ENCODE measurements at regions not wholly inside any gene's neighbourhood (a gene's known extent, or its start where the extent isn't known, plus 50 kb on each side); places are given as distances from the start of the nearest gene placed in this dataset.

GRCh38 chr2:7952046-7952745, 729.7 kb upstream of the ID2 start:
- no peak for DNase-seq

- DNase-seq: no peak
These were observed 728.7 kb upstream of the ID2 start for GRCh38 chr2:7953195-7953594.

GRCh38 chr2:7954234-7954633, 727.6 kb upstream of the ID2 start:
- DNase-seq: no peak

DNA sequence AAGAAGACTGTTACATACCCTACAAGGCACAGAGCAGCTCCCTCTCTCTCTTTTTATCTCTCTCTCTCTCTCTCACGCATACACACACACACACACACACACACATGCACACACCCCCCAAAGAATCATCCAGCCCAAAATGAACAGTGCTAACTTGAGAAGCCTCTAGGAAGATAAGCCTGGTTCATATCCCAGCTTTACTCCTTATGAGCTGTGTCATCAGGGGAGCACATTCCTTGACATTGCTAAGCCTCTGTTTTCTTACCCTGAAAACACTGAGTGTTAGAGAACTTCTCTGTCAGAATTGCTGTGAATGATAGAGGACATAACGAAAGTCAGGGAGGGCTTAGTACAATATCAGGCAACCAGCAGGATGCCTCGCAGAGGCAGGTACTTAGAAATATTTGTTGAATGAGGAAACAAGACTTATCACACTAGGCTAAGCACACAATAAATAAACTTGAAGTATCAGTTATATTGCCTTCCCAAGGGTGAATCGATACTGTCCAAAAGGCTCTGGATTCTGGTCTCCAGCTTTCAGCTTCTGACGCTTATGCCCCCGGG, 725.6 kb upstream of the ID2 start:
- no peak for DNase-seq

- DNase-seq: no peak
These were observed 720.3 kb upstream of the ID2 start for GRCh38 chr2:7961550-7961949.

DNA sequence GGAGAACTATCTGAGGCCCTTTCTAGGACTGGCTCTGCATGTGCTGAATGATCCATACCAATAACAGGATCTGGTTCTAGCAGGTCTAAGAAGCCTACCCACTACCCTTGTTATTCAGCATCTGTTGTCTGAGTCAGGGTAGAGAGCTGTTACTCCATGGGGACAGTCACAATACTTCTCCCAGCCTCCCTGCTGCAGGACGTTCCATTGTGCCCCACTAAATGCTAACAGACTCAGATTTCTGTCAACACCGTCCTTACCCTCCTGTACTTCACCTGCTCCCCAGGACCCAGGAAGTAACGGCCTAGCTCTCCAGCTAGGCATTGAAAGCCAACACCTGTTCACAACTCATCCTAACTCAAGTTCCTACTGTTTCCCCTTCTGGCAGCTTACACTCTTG, 719.7 kb upstream of the ID2 start:
- DNase-seq: no peak

DNA sequence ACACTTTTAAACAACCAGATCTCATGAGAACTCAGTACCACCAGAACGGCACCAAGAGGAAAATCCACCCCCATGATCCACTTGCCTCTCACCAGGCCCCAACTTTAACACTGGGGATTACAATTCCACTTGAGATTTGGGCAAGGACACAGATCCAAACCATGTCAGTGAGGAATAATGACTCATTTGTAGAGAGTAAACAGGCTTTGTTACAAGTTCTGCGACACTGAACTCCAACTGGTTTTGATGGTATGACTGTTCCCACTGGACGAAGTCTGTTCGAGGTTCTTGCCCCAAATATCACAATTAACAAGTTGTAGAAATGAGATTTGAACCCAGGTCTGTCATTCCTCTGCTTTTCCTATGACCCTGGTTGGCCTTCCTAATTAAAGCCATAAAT, 718.1 kb upstream of the ID2 start:
- DNase-seq: no peak

- DNase-seq: no peak
These were observed 715.8 kb upstream of the ID2 start for GRCh38 chr2:7966032-7966431.

GRCh38 chr2:7967707-7968405, 714.0 kb upstream of the ID2 start:
- DNase-seq: no peak

DNA sequence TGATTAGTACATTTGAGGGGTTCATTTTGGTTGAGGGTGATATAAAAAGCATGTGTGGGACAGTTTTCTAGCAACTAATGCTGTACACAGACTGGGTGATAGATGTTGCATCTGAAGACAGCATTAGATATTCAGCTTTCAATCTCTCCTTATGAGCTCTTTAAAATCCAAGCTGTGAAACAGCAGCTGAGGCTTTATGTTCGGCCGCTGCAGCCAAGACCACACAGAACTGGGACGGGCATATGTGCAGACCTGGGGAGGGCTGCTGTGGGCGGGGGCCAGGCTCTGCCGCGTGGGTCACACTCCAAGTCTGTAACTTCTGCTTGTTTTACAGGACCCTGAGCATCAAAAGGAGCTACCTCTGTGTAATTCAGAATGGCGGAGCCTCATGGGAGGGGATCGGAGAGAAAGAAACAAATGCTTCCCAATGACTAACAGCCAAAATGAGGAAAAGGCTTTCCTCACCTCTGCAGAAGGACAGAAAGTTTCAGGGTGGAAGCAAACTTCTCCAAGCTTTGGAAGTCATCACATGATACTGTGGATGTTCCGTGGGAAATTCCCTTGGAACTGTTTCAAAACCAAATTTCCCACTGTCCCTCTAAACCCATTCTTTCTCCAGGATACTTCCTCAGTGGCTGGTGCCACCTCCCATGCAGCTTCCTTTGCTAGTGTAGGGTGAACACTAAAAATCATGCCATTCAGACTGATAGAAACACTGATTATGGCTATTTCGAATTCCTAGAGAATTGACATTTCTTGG, 711.9 kb upstream of the ID2 start:
- DNase-seq: no peak

DNA sequence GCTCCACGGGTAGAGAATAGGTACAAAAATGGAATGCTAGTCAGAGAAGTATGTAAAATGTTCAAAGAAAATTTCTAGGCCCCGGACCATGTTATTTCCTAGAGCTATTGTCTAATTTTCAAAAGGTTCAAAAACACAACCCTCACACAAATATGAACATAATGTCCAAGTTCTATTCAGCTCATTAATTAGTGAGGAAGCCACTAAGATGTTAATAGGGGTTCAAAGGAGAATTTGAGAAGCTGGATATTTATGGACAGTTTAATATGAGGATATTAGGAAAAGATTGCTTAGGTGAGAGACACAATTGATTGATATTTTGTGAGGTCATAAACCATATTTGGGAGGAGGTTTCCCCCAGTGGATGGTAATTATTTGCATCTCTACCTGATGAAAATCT, 710.6 kb upstream of the ID2 start:
- no peak for DNase-seq

GRCh38 chr2:7971841-7972240, 710.0 kb upstream of the ID2 start:
- no peak for DNase-seq

GRCh38 chr2:7972670-7973069, 709.2 kb upstream of the ID2 start:
- no peak for DNase-seq

DNA sequence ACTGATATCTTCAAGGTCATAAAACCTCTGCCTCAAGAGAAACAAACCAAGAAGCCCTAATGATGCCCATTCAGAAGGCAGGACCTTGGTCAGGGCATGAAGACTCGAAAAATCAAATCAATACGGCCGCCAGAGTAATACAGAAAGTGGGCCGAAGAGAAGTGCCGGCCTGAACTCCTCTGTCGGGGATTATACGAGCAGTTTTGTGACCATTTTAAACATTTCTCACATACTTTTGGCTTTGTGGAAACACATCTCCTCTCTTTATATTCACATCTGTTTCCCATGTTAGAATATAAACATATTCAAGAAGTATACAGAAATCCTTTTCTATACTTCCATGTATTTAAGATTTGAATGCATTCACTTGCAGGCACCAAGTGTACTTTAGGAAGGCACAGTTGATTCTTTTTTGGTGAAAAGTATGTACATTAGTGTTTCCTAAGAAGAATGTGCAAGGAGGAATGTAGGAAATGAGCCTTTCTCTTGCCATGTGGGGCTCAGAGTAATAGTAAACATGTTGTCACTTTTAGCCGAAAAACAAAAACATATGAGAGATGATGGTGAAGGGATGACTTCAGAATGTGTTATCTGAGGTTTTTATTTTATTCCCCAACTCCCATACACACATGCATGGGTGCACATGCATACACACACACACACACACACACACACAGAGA, 707.9 kb upstream of the ID2 start:
- no peak for DNase-seq

DNA sequence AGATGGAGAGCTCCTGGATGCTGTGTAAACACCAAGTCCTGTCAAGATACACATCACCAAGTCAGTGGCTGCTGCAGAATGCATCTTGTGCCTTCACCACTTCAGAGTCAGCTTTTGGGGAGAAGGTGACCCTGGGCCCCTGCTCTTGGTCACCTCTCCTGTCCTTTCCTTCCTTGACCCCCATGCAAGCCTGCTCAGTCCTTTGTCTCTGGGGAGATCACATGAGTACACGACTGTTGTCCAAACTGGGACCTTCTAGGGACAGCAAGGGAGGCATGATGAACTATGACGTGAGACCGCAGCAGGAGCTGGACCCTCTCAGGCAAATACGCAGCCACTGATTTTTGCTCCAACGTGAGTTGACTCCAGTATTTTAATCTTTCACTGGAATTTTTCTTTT, 706.9 kb upstream of the ID2 start:
- DNase-seq: no peak

GRCh38 chr2:7976206-7976605, 705.6 kb upstream of the ID2 start:
- DNase-seq: no peak

DNA sequence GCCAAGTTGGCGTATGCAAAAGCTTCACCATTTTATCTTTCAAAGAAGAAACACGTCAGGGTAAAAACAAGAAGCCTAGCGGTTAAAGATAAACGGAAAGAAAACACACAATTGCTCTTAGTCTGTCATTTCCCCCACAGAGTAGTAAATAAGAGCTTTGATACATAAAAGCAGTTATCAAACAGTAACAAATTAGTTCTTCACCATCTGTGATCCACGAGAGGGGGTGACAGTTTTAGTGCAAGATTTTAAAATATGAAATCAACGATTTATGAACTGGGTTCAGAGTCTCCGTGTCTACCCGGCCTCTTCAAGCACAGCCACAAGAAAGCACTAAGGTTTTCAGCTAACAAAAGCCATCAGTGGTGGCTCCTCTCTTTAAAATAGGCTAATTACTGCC, 703.9 kb upstream of the ID2 start:
- no peak for DNase-seq

DNA sequence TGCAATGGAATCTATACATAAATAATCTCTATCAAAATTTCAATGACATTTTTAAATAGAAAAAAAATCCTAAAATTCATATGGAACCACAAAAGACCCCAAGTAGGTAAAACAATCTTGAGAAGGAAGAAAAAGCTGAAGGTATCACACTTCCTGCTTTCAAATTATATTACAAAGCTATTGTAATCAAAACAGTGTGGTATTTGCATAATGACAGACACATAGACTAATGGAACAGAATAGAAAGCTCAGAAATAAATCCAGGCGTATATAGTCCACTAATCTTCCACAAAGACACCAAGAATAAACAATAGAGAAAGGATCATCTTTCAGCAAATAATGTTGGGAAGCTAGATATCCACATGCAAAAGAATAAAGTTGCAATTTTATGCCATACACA, 699.8 kb upstream of the ID2 start:
- DNase-seq: no peak

- DNase-seq: no peak
These were observed 698.4 kb upstream of the ID2 start for GRCh38 chr2:7983451-7983850.

DNA sequence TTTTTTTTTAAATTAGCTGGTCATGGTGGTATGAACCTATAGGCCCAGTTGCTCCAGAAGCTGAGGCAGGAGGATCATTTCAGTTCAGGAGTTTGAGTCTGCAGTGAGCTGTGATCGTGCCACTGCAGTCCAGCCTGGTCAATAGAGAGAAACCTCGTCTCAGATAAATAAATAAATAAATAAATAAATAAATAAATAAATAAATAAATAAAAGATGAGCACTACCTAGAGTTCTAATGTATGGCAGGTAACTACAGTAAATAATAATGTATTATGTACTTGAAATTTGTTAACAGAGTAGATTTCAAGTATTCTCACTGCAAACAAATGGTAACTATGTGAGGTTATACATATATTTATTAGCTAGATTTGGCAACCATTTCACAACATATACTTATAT, 697.9 kb upstream of the ID2 start:
- DNase-seq: no peak

- no peak for DNase-seq
These were observed 697.0 kb upstream of the ID2 start for GRCh38 chr2:7984693-7985353.

DNA sequence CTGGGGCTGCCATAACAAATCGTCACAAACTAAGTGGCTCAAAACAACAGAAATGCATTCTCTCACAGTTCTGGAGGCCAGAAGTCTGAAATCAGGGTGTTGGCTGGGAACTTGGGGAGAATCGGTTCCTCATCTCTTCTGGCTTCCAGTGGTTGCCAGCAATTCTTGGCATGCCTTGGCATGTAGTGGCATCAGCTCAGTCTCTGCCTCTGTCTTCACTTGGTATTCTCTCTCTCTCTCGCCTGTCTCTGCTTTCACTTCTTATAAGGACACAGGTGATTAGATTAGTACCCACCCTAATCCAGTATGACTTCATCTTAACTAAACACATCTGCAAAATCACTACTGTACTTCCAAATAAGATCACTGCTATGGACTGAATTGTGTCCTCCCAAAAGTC, 695.4 kb upstream of the ID2 start:
- DNase-seq: no peak

DNA sequence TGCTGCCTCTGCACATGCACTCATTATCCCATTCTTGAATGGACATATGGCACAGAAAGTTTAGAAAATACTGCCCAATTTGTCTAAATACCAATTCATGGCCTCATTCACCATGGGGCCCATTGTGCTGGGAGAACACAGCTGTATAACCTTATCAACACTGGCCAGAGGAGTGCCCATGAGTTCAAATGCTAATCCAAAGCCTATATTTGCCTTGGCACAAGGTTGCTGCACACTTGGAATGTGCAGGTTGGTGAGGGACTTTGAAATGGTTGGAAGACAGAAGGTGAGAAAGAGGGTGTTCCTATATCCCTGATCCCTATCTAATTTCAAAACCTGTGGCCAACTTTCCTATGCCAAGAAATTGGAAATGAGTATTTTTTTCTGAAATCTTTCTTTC, 693.9 kb upstream of the ID2 start:
- DNase-seq: no peak
